ENCODE measurements at regions not wholly inside any gene's neighbourhood (a gene's known extent, or its start where the extent isn't known, plus 50 kb on each side); places are given as distances from the start of the nearest gene placed in this dataset.

DNA sequence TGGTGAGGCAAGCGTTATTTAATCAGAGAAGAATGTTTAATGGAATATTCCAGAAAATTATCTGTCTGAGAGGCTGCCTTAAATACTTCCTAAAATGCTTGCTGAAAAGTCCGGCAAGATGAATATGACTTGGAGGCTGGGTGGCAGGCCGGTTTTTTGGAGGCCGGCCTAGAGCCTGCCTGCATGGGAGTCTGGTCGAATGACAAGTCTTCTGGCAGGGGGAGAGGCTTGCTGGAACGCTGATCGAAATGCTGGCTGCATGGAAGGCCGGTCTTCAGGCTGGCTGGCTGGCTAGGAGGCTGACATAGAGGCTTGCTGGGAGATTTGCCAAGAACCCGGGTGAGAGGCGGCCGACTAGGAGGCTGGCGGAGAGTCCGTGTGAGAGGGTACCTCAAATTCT is 135.7 kb downstream of the OR13A1 start:
- FAIRE-seq (no peak), DNase-seq (ENCODE audit: low read depth in 1 of 2, low spot score in 1 of 2) (no peak), ATAC-seq (no peak)
- H3K4me3 ChIP-seq, result no peak overlapping the region
- no peak overlapping the region for H3K4me2 ChIP-seq
- TF ChIP-seq JUNB (IDR thresholded peaks at IDR 0.05) (no peak), HEYL (CRISPR knock-in tag; IDR thresholded peaks at IDR 0.05) (no peak), KDM5A (IDR thresholded peaks at IDR 0.05) (no peak), POLR2AphosphoS2 (conservative IDR thresholded peaks at IDR 0.05; ENCODE audit: low read length) (no peak)
- no peak overlapping the region for H3K27ac ChIP-seq
- no peaks in the 10 kb centered on the region for H3K4me1 ChIP-seq
- ChIA-PET POLR2A (no interaction called here), CTCF (no interaction called here)
- WGBS (ENCODE audit: missing lambda C conversion rate), result 67% methylated on average over 13 of the region's 13 CpGs
- H3K9me3 ChIP-seq, result no peaks in the 10 kb centered on the region

GRCh38 chr10:45180507-45180906 is 134.9 kb downstream of the OR13A1 start:
- WGBS (ENCODE audit: missing lambda C conversion rate), result 51% methylated on average over 13 of the region's 14 CpGs
- H3K27ac ChIP-seq, result no peak overlapping the region
- FAIRE-seq, result no peak
- no peak overlapping the region for H3K4me2 ChIP-seq
- POLR2A ChIA-PET, result no interaction called here
- ATAC-seq, result no peak
- CTCF ChIA-PET, result no interaction called here
- DNase-seq (ENCODE audit: low read depth in 1 of 2, low spot score in 1 of 2), result no peak
- H3K9me3 ChIP-seq, result no peaks in the 10 kb centered on the region
- no peaks in the 10 kb centered on the region for H3K4me1 ChIP-seq
- TF ChIP-seq NPAS2 (CRISPR knock-in tag; IDR thresholded peaks at IDR 0.05; ENCODE audit: borderline replicate concordance) (no peak), ZNF302 (CRISPR knock-in tag; IDR thresholded peaks at IDR 0.05) (no peak), EHMT2 (IDR thresholded peaks at IDR 0.05; ENCODE audit: low read depth) (no peak), KDM5A (IDR thresholded peaks at IDR 0.05) (no peak), CBX8 (IDR thresholded peaks at IDR 0.05) (no peak), CEBPB (IDR thresholded peaks at IDR 0.05) (no peak), CHD4 (IDR thresholded peaks at IDR 0.05; ENCODE audit: borderline replicate concordance) (no peak), EHF (CRISPR knock-in tag; IDR thresholded peaks at IDR 0.05) (no peak), ESRRA (IDR thresholded peaks at IDR 0.05; ENCODE audit: borderline replicate concordance, low read length) (no peak), MAZ (IDR thresholded peaks at IDR 0.05; ENCODE audit: borderline replicate concordance, low read depth, low read length) (no peak), HMGXB4 (CRISPR knock-in tag; IDR thresholded peaks at IDR 0.05; ENCODE audit: borderline replicate concordance) (no peak), CBX2 (IDR thresholded peaks at IDR 0.05; ENCODE audit: borderline replicate concordance, low read depth) (no peak), TP53 (CRISPR knock-in tag; IDR thresholded peaks at IDR 0.05) (no peak)
- TF ChIP-seq, protein P1, sequence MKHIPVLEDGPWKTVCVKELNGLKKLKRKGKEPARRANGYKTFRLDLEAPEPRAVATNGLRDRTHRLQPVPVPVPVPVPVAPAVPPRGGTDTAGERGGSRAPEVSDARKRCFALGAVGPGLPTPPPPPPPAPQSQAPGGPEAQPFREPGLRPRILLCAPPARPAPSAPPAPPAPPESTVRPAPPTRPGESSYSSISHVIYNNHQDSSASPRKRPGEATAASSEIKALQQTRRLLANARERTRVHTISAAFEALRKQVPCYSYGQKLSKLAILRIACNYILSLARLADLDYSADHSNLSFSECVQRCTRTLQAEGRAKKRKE (CRISPR knock-in tag; IDR thresholded peaks at IDR 0.05; ENCODE audit: low read depth), result no peak
- TF ChIP-seq, protein P2, sequence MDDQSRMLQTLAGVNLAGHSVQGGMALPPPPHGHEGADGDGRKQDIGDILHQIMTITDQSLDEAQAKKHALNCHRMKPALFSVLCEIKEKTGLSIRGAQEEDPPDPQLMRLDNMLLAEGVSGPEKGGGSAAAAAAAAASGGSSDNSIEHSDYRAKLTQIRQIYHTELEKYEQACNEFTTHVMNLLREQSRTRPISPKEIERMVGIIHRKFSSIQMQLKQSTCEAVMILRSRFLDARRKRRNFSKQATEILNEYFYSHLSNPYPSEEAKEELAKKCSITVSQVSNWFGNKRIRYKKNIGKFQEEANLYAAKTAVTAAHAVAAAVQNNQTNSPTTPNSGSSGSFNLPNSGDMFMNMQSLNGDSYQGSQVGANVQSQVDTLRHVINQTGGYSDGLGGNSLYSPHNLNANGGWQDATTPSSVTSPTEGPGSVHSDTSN (IDR thresholded peaks at IDR 0.05), result no peak
- no peak overlapping the region for H3K4me3 ChIP-seq

DNA sequence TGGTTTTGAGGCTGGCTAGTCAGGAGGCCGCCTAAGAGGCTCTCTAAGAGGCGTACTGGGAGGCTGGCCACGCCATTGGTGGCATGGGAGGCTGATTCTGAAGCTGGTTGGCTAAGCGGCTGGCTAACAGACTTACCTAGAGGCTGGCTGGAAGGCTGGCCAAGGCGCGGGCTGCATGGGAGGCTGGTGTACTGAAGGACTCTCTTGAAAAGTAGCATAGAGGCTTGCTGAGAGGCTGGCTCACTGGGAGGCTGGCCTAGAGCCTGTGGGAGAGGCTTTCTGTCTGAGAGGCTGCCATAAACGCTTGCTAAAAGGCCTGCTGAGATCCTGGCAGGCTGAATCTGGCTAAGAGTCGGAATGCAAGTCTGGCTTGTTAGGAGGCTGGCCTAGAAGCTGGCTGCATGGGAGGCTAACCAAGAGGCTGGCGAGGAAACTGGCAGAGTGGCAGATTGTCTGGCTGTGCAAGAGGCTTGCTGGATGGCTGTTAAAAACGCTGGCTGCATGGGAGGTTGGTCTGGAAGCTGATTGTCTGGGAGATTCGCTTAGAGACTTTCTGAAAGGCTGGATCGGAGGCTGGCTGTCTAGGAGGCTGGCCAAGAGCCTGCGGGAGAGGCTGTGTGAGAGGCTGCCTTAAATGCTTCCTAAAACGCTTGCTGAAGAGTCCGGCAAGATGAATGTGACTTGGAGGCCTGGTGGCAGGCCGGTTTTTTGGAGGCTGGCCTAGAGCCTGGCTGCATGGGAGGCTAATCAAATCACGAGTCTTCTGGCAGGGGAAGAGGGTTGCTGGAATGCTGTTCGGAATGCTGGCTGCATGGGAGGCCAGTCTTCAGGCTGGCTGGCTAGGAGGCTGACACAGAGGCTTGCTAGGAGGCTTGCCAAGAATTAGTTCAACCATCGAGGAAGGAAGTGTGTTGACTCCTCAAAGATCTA is 134.2 kb downstream of the OR13A1 start:
- POLR2A ChIA-PET, result no interaction called here
- CTCF ChIA-PET, result no interaction called here
- Histone ChIP-seq H3K4me3 (no peak overlapping the region), H3K4me2 (no peak overlapping the region), H3K9me3 (no peaks in the 10 kb centered on the region), H3K4me1 (no peaks in the 10 kb centered on the region), H3K27ac (no peak overlapping the region)
- 49% methylated on average over 19 of the region's 19 CpGs for WGBS (ENCODE audit: missing lambda C conversion rate)
- TF ChIP-seq HOXB13 (CRISPR knock-in tag; IDR thresholded peaks at IDR 0.05; ENCODE audit: low read depth), result no peak
- DNase-seq (ENCODE audit: low read depth in 1 of 2, low spot score in 1 of 2) (no peak), ATAC-seq (no peak), FAIRE-seq (no peak)

Measured in A549 (cell line).